HL-60 (cell line): ENCODE measurements at regions not wholly inside any gene's neighbourhood (a gene's known extent, or its start where the extent isn't known, plus 50 kb on each side); places are given as distances from the start of the nearest gene placed in this dataset.

Experiments
- DNase-seq, 2 experiments: peaks; one replicate each; pipeline ENCODE4 v3.0.0-alpha.2; 2010 to 2020; ENCODE audit warnings: low read depth in 1 of 2, low spot score in 1 of 2
- H3K27ac ChIP-seq: fragments of 250-450 bp; sonication (Bioruptor Pico); replicated peaks from 2 replicates; pipeline ENCODE4 v1.5.1; 2020; ENCODE audit warnings: mild to moderate bottlenecking, moderate library complexity
- H3K27me3 ChIP-seq: fragments of 250-450 bp; sonication (Bioruptor Pico); 2 replicates; pipeline ENCODE4 v1.5.1; 2021; ENCODE audit warnings: mild to moderate bottlenecking, moderate library complexity; ENCODE audit not compliant: insufficient read depth, poor library complexity, severe bottlenecking
- H3K4me3 ChIP-seq: replicated peaks from 2 replicates; pipeline ENCODE4 v1.5.1; 2011; ENCODE audit warnings: mild to moderate bottlenecking, control low read depth, low read length; ENCODE audit not compliant: insufficient read depth
- CTCF ChIP-seq: IDR thresholded peaks from one replicate; pipeline ENCODE4 v1.5.1; 2011; ENCODE audit warnings: low read length, control low read depth, inconsistent platforms; ENCODE audit not compliant: insufficient read depth
- GABPA ChIP-seq: IDR thresholded peaks from 2 replicates; pipeline ENCODE4 v1.6.1; 2012; ENCODE audit warnings: low read depth
- POLR2AphosphoS5 ChIP-seq: IDR thresholded peaks from 2 replicates; pipeline ENCODE4 v1.6.1; 2012; ENCODE audit warnings: low read depth
- REST ChIP-seq: IDR thresholded peaks from 2 replicates; pipeline ENCODE4 v1.6.1; 2012; ENCODE audit warnings: low read depth; ENCODE audit not compliant: insufficient replicate concordance
- SPI1 ChIP-seq: IDR thresholded peaks from 2 replicates; pipeline ENCODE4 v1.6.1; 2012; ENCODE audit warnings: low read depth, mild to moderate bottlenecking, borderline replicate concordance

DNA sequence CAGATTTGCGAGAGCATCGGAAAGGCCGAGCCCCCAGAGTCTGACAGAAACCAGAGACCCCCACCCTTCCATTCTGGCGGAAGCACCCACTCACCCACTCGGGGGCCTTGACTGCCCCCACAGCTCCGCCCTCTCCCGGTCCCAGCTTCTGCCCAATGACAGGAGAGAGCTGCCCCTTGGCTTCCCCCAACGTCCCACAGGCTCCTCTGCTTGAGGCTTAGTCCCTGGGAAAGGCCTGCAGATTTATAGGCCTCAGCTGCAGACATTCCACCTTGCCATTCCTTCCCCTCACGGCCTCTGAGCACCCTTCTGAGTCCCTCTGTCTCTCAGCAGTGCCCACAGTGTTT is 125.0 kb upstream of the NCAM1 start:
- no peak overlapping the region for H3K27ac ChIP-seq
- H3K27me3 ChIP-seq = peaks cover 3% of the 10 kb centered on the region
- H3K4me3 ChIP-seq = no peak overlapping the region
- no peak for DNase-seq
- TF ChIP-seq CTCF = no peak
- no peak for TF ChIP-seq GABPA
- TF ChIP-seq POLR2AphosphoS5 = no peak
- TF ChIP-seq SPI1 = no peak
- no peak for TF ChIP-seq REST

DNA sequence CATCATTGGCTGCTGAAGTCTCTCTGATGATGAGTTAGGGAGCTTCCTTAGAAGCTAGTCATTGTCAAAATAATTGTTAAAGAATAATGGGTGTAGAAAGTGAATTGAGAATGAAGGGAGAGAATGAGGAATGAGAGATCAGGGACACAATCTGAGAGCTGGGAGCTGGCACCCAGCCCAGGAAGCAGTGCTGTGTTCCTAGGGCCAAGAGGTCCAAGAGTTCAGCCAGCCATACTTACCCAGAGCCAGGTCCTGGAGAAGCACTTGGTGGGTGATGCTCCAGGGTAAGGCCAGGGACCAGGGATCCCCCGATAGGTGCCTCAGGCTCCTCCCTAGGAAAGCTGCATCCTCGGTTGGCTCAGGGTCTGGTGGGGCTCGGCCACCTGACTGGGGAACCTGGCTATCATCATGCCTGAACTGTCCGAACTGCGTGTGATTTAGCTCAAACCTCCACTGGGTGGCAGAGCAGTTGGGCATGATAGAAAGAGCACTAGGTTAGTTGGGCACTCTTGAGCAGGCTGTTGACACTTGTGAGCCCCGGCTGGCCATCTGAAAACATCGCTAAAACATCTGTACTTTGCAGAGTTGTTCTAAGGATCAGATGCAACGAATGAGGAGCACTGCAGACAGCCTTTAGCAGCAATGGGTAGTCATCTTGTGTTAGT is 123.9 kb upstream of the NCAM1 start:
- DNase-seq = no peak

More for the DNA sequence above, 123.9 kb upstream of the NCAM1 start:
- TF ChIP-seq SPI1 (no peak), CTCF (no peak), POLR2AphosphoS5 (no peak), GABPA (no peak), REST (no peak)
- Histone ChIP-seq H3K27ac (no peak overlapping the region), H3K4me3 (no peak overlapping the region), H3K27me3 (peaks cover 3% of the 10 kb centered on the region)
